ENCODE measurements at regions not wholly inside any gene's neighbourhood (a gene's known extent, or its start where the extent isn't known, plus 50 kb on each side); places are given as distances from the start of the nearest gene placed in this dataset.
"Not testable (repeated sequence)": the region's sequence is repeated elsewhere in the genome, so short reads cannot be mapped to it uniquely, and the experiment has no call there.

GRCh38 chr7:88610942-88611341 lies 148.6 kb upstream of the ZNF804B start:
- DNase-seq, result no peak

GRCh38 chr7:88600695-88601094 lies 158.8 kb upstream of the ZNF804B start:
- DNase-seq, result no peak

- DNase-seq, result no peak
Observed at GRCh38 chr7:88599528-88599927, 160.0 kb upstream of the ZNF804B start.

GRCh38 chr7:88597941-88598425 lies 161.5 kb upstream of the ZNF804B start:
- DNase-seq, result no peak

- DNase-seq, result no peak
Observed at GRCh38 chr7:88590963-88591362, 168.5 kb upstream of the ZNF804B start.

- DNase-seq, result no peak
Observed at GRCh38 chr7:88589927-88590326, 169.6 kb upstream of the ZNF804B start.

- DNase-seq, result no peak
Observed at GRCh38 chr7:88586890-88587289, 172.6 kb upstream of the ZNF804B start.

GRCh38 chr7:88586219-88586618 lies 173.3 kb upstream of the ZNF804B start:
- no peak for DNase-seq

GRCh38 chr7:88576720-88577119 lies 182.8 kb upstream of the ZNF804B start:
- DNase-seq, result no peak

GRCh38 chr7:88566162-88566729 lies 193.3 kb upstream of the ZNF804B start:
- peak; percentile 18 for DNase-seq

- DNase-seq, result no peak
Observed at GRCh38 chr7:88565401-88565800, 194.1 kb upstream of the ZNF804B start.

GRCh38 chr7:88556441-88556840 lies 203.1 kb upstream of the ZNF804B start:
- DNase-seq, result not testable (repeated sequence)

- not testable (repeated sequence) for DNase-seq
Observed at GRCh38 chr7:88554847-88555246, 204.7 kb upstream of the ZNF804B start.

GRCh38 chr7:88548399-88548798 lies 211.1 kb upstream of the ZNF804B start:
- DNase-seq, result no peak

- no peak for DNase-seq
Observed at GRCh38 chr7:88546808-88547207, 212.7 kb upstream of the ZNF804B start.

GRCh38 chr7:88545663-88546062 lies 213.8 kb upstream of the ZNF804B start:
- no peak for DNase-seq

GRCh38 chr7:88540012-88540411 lies 219.5 kb upstream of the ZNF804B start:
- peak; percentile 80 for DNase-seq

GRCh38 chr7:88539518-88539917 lies 220.0 kb upstream of the ZNF804B start:
- DNase-seq, result no peak

- no peak for DNase-seq
Observed at GRCh38 chr7:88523645-88524044, 217.0 kb upstream of the STEAP4 start.

GRCh38 chr7:88522771-88523293 lies 216.1 kb upstream of the STEAP4 start:
- DNase-seq, result peak; percentile 47

- no peak for DNase-seq
Observed at GRCh38 chr7:88516429-88516828, 209.7 kb upstream of the STEAP4 start.

GRCh38 chr7:88515301-88515700 lies 208.6 kb upstream of the STEAP4 start:
- DNase-seq, result no peak

GRCh38 chr7:88509341-88509740 lies 202.6 kb upstream of the STEAP4 start:
- DNase-seq, result no peak

GRCh38 chr7:88500131-88500530 lies 193.4 kb upstream of the STEAP4 start:
- DNase-seq, result no peak

All from DMS79 (cell line).